ENCODE measurements at regions not wholly inside any gene's neighbourhood (a gene's known extent, or its start where the extent isn't known, plus 50 kb on each side); places are given as distances from the start of the nearest gene placed in this dataset.

DNA sequence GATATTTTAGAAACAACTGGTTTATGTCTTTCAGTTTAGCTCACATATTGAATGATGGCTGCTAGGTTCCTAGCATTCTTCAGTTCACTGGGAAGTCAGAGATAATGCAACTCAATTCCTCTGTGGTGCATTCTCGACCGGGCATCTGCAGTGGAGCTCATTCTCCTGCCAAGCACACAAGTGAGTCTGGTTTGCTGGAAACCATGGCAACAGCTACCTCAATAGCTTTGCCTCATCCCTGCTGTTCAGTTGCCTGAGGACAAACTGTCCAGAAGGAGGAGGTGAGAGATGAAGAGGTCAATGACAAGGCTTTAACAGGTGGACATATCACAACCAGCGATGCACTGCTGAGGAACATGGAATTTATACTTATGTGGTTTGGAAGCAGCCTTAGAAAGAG, 816.9 kb downstream of the AACS start:
- no peak for DNase-seq
- Histone ChIP-seq H3K4me3 (ENCODE audit: low read depth, low read length) (no peak overlapping the region), H3K27me3 (ENCODE audit: insufficient read depth, low read depth, severe bottlenecking) (peaks cover 7% of the 10 kb centered on the region), H3K27ac (no peak overlapping the region), H3K9me3 (ENCODE audit: severe bottlenecking) (no peaks in the 10 kb centered on the region), H3K36me3 (no peaks in the 10 kb centered on the region)
- TF ChIP-seq, protein P1, sequence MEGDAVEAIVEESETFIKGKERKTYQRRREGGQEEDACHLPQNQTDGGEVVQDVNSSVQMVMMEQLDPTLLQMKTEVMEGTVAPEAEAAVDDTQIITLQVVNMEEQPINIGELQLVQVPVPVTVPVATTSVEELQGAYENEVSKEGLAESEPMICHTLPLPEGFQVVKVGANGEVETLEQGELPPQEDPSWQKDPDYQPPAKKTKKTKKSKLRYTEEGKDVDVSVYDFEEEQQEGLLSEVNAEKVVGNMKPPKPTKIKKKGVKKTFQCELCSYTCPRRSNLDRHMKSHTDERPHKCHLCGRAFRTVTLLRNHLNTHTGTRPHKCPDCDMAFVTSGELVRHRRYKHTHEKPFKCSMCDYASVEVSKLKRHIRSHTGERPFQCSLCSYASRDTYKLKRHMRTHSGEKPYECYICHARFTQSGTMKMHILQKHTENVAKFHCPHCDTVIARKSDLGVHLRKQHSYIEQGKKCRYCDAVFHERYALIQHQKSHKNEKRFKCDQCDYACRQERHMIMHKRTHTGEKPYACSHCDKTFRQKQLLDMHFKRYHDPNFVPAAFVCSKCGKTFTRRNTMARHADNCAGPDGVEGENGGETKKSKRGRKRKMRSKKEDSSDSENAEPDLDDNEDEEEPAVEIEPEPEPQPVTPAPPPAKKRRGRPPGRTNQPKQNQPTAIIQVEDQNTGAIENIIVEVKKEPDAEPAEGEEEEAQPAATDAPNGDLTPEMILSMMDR (IDR thresholded peaks at IDR 0.05; ENCODE audit: low read depth, low read length) = no peak

DNA sequence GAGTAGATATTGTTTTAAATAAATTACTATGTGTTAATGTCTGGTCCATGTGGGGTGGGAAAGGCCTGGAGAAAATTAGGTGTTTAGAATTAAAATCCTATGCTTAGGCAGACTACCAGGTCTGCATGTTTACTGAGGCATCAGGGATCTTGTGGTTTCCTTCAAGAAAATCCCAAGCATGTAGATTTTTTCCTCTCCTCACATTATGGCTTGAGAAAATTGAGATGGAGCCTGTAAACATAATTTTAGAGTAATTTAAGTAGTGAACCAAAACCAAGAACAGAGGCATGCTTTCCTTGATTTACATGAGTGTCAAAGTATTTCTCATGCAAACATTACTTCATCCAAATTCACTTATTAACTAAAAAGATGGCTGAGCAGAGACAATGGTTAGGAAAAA, 823.7 kb downstream of the AACS start:
- Histone ChIP-seq H3K9me3 (ENCODE audit: severe bottlenecking) (no peaks in the 10 kb centered on the region), H3K4me3 (ENCODE audit: low read depth, low read length) (no peak overlapping the region), H3K27me3 (ENCODE audit: insufficient read depth, low read depth, severe bottlenecking) (peaks cover 18% of the 10 kb centered on the region), H3K27ac (no peak overlapping the region), H3K36me3 (no peaks in the 10 kb centered on the region)
- no peak for DNase-seq
- TF ChIP-seq, protein P1 (IDR thresholded peaks at IDR 0.05; ENCODE audit: low read depth, low read length) = no peak

DNA sequence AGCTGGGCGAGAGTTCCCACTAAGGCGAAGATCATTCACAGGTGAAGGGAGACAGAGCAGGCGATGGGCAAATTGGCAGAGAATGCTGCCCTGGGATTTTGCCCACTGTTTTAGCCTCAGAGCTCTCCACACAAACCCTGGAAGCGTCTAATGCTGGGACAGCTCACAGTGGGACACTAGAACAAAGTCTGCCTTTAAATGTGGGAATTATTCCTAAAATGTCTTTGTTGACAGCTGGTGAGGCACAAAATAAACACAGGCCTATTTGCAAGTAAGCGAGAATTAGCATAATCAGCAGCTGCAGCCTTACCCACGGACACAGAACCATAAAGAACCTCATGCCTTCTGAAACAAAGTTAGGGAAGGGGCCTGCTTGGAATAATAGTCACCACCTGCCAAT, 824.5 kb downstream of the AACS start:
- peaks cover 18% of the 10 kb centered on the region for H3K27me3 ChIP-seq (ENCODE audit: insufficient read depth, low read depth, severe bottlenecking)
- H3K9me3 ChIP-seq (ENCODE audit: severe bottlenecking) = no peaks in the 10 kb centered on the region
- no peak for DNase-seq
- no peak overlapping the region for H3K4me3 ChIP-seq (ENCODE audit: low read depth, low read length)
- H3K27ac ChIP-seq = no peak overlapping the region
- TF ChIP-seq, protein P1 (IDR thresholded peaks at IDR 0.05; ENCODE audit: low read depth, low read length) = no peak
- H3K36me3 ChIP-seq = no peaks in the 10 kb centered on the region

DNA sequence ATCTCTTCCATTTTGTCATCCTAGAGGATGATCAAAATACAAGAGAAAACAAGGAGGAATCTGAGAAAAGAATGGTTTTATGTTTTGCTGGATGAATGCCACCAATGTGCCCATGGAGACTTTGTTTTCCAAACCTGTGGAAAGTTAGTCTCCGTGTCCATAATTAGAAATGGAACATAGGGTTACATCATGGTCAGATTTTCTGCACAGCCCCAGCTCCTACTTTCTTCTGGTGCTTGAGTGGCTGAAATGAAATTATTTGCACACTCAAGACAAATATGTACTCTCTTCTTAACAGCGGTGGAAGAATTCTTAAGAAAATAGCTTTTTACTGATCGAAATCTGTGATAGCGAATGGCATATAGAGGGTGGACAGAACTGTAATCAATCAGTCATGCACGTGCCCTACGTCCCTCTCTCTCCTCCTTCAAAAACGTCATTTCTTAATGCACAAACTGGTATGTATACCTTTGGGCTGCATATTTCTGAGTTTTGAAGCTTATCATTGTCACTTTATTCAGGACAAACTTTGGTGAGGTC, 825.2 kb downstream of the AACS start:
- peaks cover 18% of the 10 kb centered on the region for H3K27me3 ChIP-seq (ENCODE audit: insufficient read depth, low read depth, severe bottlenecking)
- DNase-seq = no peak
- H3K27ac ChIP-seq = no peak overlapping the region
- TF ChIP-seq, protein P1 (IDR thresholded peaks at IDR 0.05; ENCODE audit: low read depth, low read length) = no peak
- no peaks in the 10 kb centered on the region for H3K9me3 ChIP-seq (ENCODE audit: severe bottlenecking)
- H3K36me3 ChIP-seq = no peaks in the 10 kb centered on the region
- no peak overlapping the region for H3K4me3 ChIP-seq (ENCODE audit: low read depth, low read length)

DNA sequence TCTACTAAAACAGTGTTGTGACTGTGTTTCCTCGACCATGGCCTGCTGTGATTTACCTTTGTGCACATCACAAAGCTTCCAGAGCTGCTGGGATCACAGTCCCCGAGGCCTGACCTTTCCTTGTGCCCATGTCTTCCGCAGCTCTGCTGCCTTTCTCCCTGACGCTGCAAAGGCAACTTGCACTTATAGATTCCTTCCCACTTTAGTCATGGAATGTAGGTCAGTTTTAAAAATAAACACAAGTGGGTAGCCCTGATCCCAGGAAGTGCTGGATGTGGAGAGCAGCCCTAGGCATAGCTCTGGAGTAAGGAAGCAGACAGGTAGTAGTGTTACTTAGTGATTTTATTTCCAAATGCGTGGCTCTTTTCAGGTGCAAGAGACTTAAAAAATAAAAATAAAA, 825.7 kb downstream of the AACS start:
- H3K9me3 ChIP-seq (ENCODE audit: severe bottlenecking) = no peaks in the 10 kb centered on the region
- H3K4me3 ChIP-seq (ENCODE audit: low read depth, low read length) = no peak overlapping the region
- H3K36me3 ChIP-seq = no peaks in the 10 kb centered on the region
- no peak for DNase-seq
- no peak overlapping the region for H3K27ac ChIP-seq
- TF ChIP-seq, protein P1 (IDR thresholded peaks at IDR 0.05; ENCODE audit: low read depth, low read length) = no peak
- H3K27me3 ChIP-seq (ENCODE audit: insufficient read depth, low read depth, severe bottlenecking) = peaks cover 18% of the 10 kb centered on the region

DNA sequence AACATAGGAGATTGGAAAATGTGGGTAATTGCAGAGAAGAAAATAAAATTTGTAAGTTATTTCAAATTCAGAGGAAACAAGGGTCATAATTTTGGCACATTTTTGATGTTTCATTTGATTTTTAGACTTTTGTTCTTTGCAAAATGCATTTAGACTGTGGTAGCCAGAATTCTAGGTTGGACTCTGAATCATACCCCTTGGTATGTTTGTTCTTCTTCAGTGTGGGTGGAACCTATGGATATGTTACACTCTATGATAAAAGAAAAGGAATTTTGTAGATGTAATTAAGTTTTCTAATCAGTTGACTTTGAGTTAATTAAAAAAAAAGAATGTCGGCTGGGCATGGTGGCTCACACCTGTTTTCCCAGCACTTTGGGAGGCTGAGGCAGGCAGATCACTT, 827.0 kb downstream of the AACS start:
- no peak overlapping the region for H3K4me3 ChIP-seq (ENCODE audit: low read depth, low read length)
- TF ChIP-seq, protein P1 (IDR thresholded peaks at IDR 0.05; ENCODE audit: low read depth, low read length) = no peak
- no peak overlapping the region for H3K27ac ChIP-seq
- no peak for DNase-seq
- H3K27me3 ChIP-seq (ENCODE audit: insufficient read depth, low read depth, severe bottlenecking) = peaks cover 22% of the 10 kb centered on the region
- H3K36me3 ChIP-seq = no peaks in the 10 kb centered on the region
- H3K9me3 ChIP-seq (ENCODE audit: severe bottlenecking) = no peaks in the 10 kb centered on the region
